DMS 273 (cell line): ENCODE measurements at regions not wholly inside any gene's neighbourhood (a gene's known extent, or its start where the extent isn't known, plus 50 kb on each side); places are given as distances from the start of the nearest gene placed in this dataset.
A peak's percentile ranks its signal among the peaks of the same experiment; 100 is the strongest.
"Not testable (repeated sequence)": the region's sequence is repeated elsewhere in the genome, so short reads cannot be mapped to it uniquely, and the experiment has no call there.

Experiments
- DNase-seq: peaks from one replicate; lab custom pipeline; 2025; ENCODE audit not compliant: unreplicated experiment; lab: John Stamatoyannopoulos, UW

DNA sequence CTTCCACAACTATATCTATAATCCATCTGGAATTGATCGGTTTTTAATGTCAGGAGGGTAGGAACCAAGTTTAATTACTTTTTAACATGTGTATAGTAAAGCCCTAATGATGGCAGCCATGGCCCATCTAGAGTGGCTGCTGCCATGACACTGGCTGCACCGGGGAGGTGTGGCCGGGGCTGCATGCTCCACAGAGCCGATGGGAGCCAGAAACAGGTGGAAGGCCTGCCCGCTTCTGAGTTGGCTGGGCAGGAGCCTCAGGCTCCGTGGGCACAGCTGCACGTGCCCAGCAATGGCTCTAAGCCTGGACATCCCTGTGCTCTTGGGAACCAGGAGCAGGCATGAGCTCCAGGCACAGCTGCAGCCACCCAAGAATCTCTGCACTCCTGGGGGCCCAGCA lies 73.0 kb downstream of the GBP6 start:
- no peak for DNase-seq

DNA sequence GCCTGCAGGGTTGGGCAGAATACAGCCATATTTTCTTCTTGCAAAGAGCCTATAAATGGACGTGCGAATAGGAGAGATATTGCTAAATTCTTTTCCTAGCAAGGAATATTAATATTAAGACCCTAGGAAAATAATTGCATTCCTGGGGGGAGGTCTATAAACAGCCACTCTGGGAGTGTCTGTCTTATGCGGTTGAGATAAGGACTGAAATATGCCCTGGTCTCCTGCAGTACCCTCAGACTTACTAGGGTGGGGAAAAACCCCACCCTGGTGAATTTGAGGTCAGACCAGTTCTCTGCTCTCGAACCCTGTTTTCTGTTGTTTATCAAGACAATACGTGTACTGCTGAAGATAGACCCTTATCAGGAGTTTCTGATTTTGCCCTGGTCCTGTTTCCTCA lies 74.4 kb downstream of the GBP6 start:
- DNase-seq = not testable (repeated sequence)

DNA sequence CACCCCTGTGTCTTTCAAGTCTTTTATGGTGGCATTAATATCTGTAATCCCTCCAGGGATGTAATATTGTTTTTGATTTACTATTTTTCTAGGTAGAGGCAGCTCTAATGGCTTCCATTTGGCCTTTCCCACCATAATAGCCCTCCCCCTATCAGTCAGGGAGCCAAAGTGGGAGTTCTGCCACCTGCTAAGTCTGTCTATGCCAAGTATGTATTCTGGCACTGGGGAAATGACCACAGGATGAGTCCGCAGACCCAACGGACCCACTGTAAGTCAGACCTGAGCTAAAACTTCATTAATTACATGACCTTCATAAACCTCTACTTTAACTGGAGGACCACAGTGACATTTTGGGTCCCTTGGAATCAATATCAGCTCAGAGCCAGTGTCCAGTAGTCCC lies 77.1 kb downstream of the GBP6 start:
- peak; percentile 25 for DNase-seq

DNA sequence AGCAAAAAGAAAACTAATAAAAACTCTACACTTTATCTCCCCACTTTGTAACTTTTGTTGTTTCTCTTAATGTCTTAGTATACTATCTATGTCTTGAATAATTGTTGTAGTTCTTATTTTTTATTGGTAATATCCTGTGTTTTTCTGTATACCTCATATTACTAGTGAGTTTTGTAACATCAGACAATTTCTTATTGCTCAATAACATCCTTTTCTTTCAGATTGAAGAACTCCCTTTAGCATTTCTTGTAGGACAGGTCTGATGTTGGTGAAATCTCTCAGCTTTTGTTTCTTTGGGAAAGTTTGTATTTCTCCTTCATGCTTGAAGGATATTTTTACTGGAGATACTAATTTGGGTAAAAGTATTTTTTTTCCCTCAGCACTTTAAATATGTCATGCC lies 79.8 kb upstream of the LRRC8B start:
- no peak for DNase-seq

DNA sequence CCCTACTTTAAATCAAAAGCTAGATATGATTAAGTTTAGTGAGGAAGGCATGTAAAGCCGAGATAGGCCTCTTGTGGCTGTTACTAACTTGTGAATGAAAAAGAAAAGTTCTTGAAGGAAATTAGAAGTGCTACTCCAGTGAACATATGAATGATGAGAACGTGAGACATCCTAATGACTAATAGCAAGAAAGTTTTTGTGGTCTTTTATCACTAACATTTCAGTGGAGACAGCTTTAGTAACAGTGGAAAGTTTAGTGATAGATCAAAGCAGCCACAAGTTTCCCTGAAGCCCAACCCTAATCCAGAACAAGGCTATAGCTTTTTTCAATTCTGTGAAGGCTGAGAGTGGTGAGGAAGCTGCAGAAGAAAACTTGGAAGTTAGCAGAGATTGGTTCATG lies 73.6 kb upstream of the LRRC8B start:
- DNase-seq = no peak

DNA sequence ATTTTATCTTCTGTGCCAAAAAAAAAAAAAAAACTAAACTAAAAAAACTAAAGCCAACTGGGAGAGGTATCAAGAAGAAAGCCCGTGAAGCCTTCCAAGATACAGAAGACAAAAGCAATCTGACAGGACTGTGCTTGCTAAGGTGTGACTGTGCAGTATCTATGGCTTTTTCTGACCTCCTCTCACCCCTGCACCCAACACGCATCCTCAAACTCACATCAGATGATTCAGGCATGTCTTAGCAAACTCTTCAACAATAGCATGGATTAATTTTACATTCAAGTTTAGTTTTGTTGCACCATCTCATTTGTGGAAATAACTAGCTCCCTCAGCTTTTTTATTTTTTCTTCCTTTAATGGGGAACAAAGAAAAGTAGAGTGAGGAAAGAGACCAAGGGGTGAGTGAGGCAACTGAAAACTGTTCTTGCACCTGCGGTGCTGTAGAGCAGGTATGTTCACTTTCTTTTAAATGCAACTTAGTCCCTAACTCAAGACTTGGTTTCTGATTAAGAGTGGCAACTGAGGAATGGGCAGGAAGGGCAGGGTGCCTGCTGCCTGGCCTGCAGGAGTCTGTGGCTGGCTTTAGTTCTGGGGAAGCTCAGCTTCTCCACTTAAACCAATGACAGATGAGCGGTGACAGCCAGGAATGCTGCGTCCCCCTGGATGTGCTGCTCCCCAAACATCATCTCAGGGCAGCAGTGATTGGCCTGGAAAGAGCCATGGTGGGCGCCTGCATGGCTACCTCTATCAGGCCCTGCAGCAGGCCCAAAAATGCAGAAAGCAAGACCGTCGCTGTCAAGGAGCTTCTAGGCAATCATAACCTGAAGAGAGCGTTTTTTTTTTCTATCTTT lies 71.3 kb upstream of the LRRC8B start:
- no peak for DNase-seq

DNA sequence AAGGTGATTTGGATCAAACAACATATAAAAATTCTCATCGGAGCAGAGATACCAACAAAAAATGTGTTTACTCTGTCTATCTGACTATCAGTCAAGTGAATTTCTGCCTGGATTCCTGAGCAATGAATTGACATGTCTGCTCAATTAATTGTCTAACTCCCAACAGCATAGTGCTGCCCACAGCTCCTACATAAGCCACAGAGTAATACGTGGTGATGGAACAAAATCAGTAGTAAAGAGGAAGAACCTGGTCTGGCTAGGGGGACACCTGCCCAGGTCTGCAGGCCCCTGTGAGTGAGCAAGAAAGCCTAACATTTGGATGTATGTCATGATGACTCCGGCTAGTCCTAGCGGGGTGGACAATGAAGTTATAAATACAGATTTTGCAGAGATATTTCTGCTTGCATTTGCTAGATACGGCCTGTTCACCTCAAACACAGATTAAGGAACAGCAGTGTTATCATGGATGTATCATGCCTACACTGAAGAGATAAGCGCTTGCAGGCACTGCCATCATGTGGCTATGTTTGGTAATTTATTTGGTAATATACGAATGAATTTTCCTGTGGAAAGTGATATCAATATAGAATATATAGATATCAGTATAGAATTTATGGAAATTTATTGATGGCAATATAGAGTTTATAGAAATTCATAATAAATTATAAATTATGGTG lies 69.6 kb upstream of the LRRC8B start:
- peak; percentile 78 for DNase-seq

DNA sequence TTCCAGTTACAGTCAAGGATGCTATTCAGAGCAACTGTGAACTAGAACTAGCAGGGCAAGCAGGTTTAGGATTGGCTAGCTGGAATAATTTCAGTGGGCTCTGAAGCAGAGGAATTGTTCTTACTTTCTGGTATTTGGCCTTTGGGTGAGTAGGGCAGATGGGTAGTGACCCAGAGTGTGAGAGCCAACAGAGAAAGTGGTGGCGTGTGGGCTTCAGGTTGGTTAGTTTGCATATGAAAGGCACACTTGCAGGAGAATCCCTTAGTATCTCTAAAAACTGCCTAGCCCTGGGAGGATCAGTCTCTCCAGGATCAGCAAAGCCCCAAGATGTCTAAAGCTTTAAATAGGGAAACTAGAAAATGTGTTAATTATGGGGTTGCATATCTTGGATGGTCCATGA lies 67.6 kb upstream of the LRRC8B start:
- no peak for DNase-seq

GRCh38 chr1:89459081-89459480 lies 65.5 kb upstream of the LRRC8B start:
- no peak for DNase-seq

GRCh38 chr1:89460325-89460724 lies 64.3 kb upstream of the LRRC8B start:
- DNase-seq = no peak

DNA sequence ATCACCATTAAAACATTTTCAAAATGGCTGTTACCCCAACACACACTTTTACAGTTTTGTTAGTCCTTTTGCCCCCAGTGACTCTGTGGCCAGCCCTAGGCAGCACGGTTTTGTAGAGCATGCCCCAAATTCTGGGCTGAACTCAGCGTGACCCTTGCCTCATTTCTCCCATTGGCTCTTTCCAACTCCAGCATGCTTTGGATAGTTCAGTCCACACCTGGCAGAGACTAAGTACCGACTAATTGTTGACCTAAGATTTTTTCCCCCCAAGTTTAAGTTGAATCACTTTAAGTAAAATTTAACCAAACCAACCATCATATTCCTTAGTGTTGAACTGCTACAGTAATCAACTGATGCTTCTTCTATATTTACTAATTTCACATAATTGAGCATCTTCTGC lies 62.4 kb upstream of the LRRC8B start:
- DNase-seq = no peak

DNA sequence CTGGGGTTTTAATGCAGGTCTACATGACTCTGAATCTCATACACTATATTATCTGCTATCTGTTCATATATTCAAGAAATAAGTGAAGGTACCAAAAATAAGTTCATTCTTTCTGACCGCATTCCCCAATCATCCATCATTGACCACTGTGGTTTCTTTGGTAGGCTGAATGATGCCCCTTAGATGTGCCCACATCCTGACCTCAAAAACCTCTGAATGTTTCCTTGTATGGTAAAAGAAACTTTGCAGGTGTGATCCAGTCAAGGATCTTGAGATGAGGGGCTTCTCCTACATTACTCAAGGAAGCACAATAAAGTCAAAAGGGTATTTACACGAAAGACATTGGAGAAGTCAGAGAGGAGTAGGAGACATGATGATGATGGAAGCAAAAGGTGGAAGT lies 60.6 kb upstream of the LRRC8B start:
- DNase-seq = no peak

DNA sequence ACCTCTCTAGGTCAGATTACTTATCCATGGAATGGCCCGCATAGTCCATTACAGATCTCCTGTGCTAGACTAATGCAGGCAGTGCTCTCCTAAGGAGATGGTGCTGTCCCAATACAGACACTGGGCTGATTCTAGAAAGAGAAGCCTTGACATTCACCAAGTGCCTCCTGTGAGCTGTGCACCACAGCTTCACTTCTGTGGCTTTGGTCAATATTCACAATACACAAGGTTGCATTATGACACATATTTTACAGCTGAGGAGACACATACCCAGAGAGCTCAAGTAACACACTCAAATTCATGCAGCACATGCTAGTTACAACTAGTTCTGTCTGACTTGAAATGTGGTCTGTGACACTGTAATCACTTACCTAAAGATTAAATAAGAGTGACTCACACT lies 59.4 kb upstream of the LRRC8B start:
- no peak for DNase-seq

GRCh38 chr1:89466307-89466930 lies 58.2 kb upstream of the LRRC8B start:
- no peak for DNase-seq

DNA sequence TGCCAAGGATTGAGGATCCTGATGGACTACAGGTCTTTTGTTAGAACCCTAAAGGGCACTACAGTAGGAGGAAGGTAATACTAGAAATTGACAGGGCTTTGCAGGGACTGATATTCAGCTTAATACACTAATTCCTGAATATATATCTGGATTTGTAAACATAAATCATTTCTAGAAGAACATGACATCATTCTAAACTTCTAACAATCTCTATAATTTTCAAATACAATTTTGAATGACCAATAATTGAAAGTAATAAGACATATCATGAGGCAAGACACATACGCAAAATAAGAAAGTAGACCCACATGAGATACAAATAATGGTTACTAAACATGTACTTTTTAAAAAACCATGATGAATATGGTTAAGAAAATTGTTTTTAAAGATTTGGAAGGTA lies 52.4 kb upstream of the LRRC8B start:
- no peak for DNase-seq

DNA sequence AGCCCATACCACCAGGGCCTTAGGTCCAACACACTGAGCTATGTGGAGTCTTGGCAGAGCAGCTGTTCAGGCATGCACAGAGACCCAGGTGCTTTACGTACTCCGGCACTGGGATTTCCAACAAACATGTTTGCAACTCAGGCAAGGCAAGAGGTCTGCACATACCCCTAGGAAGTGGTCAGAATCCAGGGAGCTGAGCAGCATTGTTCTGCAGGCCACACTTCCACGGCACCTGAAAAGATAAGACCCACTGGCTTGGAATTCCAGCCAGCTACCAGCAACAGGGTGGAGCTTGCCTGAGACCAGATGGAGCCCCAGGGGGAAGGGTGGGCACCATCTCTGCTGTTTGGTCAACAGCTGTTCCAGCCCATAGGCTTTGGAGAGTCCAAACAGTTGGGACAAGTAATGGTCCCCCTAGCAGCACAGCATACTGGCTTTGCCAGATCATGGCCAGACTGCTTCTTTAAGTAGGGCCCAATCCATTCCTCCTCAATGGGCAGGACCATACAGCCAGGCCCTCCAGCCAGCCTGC lies 51.7 kb upstream of the LRRC8B start:
- DNase-seq = no peak
